Lower leg skin (tissue), 4 donors: ENCODE measurements at regions not wholly inside any gene's neighbourhood (a gene's known extent, or its start where the extent isn't known, plus 50 kb on each side); places are given as distances from the start of the nearest gene placed in this dataset.

Experiments used
- DNase-seq, 2 donors: peaks; one replicate each; pipeline ENCODE4 v3.0.0-alpha.2; 2019; ENCODE audit warnings: low spot score in 2 of 2
- H3K4me3 ChIP-seq: fragments of 200-600 bp; sonication (generic); 2 replicates; pipeline ENCODE4 v1.5.1; 2017; ENCODE audit warnings: mild to moderate bottlenecking, low read depth; ENCODE audit not compliant: poor library complexity, severe bottlenecking
- POLR2A ChIP-seq, 2 donors: fragments of 450-650 bp; IDR thresholded peaks; one replicate each; pipeline ENCODE4 v1.6.1; 2016 to 2017; ENCODE audit warnings: antibody characterized with exemption in 2 of 2, mild to moderate bottlenecking in 1 of 2, moderate library complexity in 1 of 2
- WGBS, 2 donors: methylation state at CpG; one replicate each; pipeline ENCODE4 v1.1.5; 2018; 5-methylcytosine and 5-hydroxymethylcytosine counted together
- intact Hi-C: fragments of 100-400 bp; cut with DNase I; formaldehyde crosslinking; loops from one replicate; pipeline ENCODE4 v1.15.0; 2023; ENCODE audit warnings: low total_unique reads
- TF ChIP-seq, protein P1 (sequence below), 3 donors: fragments of 450-650 bp; IDR thresholded peaks; one replicate each; pipeline ENCODE4 v1.5.1; 2016; ENCODE audit warnings: antibody characterized with exemption in 3 of 3, mild to moderate bottlenecking in 3 of 3, moderate library complexity in 2 of 3

DNA sequence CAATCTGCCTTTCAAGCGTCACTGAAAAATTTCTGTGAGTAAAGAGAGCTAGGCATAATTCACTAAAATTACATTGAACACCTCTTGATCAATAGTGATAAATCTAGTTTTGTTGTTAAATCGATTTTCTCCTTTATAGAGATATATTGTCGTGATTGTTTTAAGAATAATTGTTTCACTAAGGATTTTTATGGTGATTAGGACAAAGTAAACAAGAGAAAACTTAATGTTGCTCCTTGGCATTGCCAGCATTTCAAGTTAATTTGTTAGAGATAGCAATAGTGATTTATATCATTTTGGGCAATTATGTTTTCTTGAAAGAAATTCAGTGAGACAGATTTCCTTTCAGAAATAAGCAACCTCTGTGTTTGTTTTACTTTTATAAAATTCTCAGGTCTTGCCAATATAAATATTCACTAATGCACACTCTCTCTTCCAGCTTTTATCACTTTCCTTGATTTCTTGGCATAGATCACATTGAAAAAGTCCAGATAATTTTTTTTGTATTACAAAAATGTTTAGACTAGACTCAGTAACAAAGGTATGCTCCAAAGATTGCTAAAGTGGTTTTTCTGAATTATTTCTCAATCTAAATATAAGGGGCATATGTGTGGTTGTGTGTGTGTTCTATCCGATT lies 538.7 kb downstream of the TFEC start:
- 69 to 78% methylated on average over 4 of the region's 4 CpGs for WGBS, 2 donors
- TF ChIP-seq, protein P1, sequence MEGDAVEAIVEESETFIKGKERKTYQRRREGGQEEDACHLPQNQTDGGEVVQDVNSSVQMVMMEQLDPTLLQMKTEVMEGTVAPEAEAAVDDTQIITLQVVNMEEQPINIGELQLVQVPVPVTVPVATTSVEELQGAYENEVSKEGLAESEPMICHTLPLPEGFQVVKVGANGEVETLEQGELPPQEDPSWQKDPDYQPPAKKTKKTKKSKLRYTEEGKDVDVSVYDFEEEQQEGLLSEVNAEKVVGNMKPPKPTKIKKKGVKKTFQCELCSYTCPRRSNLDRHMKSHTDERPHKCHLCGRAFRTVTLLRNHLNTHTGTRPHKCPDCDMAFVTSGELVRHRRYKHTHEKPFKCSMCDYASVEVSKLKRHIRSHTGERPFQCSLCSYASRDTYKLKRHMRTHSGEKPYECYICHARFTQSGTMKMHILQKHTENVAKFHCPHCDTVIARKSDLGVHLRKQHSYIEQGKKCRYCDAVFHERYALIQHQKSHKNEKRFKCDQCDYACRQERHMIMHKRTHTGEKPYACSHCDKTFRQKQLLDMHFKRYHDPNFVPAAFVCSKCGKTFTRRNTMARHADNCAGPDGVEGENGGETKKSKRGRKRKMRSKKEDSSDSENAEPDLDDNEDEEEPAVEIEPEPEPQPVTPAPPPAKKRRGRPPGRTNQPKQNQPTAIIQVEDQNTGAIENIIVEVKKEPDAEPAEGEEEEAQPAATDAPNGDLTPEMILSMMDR (IDR thresholded peaks at IDR 0.05): no peak
- no peak for TF ChIP-seq POLR2A (IDR thresholded peaks at IDR 0.05)
- no peak for DNase-seq
- no peak overlapping the region for H3K4me3 ChIP-seq
- intact Hi-C loops: no loop called here

DNA sequence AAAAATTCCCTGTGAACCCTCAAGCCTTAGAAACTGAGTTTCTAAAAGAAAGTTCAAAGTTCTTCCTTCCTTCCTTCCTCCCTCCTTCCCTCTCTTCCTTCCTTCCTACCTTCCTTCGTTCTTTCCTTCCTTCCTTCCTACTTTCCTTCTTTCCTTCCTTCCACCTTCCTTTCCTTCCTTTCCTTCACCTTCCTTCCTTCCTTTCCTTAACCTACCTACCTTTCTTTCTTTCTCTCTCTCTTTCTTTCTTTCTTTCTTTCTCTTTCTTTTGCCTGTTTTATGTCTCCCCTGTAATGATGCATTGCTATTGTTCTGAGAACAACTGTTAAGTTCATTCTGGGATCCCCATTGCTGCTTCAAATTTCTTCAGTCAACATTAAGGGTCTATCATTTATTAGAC lies 551.1 kb downstream of the TFEC start:
- no peak for DNase-seq
- intact Hi-C loops: no loop called here
- TF ChIP-seq, protein P1 (IDR thresholded peaks at IDR 0.05): no peak
- TF ChIP-seq POLR2A (IDR thresholded peaks at IDR 0.05): no peak
- WGBS, 2 donors: 92% methylated on average over 1 of the region's 1 CpG; no CpG with 5 or more reads in 1 of the 2 donors
- no peak overlapping the region for H3K4me3 ChIP-seq

DNA sequence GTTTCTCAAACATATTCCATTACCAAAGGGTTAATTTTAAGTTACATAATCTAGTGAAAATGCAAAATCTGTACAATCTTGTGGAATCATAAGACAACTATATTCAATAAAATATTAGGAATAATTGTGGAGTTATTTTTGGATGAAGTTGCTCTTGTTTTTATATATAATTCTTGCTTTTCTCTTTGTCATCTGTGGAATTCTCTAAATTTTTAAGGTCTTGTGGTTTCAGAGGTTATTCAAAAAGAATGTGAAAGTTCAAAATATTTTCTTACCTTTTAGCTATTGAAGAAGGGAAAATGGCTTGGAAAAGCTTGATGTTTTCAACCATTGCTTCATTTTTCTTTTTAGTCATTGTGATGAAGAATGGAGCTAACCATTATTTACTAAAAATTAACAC lies 552.1 kb downstream of the TFEC start:
- TF ChIP-seq POLR2A (IDR thresholded peaks at IDR 0.05): no peak
- TF ChIP-seq, protein P1 (IDR thresholded peaks at IDR 0.05): no peak
- no peak overlapping the region for H3K4me3 ChIP-seq
- no peak for DNase-seq
- intact Hi-C loops: no loop called here

DNA sequence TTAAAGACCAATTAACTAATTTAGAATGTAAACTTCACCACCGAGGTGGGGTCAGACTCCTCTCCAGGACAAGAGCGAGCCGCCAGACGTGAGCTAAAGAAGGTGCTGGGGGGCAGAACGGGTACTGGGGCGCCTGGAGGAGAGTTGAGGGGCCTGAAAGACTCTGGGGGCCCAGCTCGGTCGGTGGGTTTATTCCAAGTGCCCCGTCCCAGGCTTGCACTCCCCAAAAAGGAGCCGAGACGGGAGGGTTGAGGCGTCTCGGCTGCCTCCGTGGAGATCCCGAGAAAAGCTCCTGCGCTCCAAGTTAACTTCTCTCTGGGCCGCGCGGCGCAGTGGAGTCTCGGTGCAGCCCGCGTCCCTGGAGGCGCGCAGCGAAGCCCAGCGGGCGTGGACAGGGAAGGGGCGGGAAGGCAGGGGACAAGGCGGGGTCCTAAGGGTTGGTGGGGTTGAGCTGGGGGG lies 553.3 kb downstream of the TFEC start:
- TF ChIP-seq, protein P1 (IDR thresholded peaks at IDR 0.05): no peak
- no peak for TF ChIP-seq POLR2A (IDR thresholded peaks at IDR 0.05)
- no peak for DNase-seq
- intact Hi-C loops: no loop called here
- H3K4me3 ChIP-seq: no peak overlapping the region
- 4 to 6% methylated on average over 28 to 30 of the region's 30 CpGs for WGBS, 2 donors

DNA sequence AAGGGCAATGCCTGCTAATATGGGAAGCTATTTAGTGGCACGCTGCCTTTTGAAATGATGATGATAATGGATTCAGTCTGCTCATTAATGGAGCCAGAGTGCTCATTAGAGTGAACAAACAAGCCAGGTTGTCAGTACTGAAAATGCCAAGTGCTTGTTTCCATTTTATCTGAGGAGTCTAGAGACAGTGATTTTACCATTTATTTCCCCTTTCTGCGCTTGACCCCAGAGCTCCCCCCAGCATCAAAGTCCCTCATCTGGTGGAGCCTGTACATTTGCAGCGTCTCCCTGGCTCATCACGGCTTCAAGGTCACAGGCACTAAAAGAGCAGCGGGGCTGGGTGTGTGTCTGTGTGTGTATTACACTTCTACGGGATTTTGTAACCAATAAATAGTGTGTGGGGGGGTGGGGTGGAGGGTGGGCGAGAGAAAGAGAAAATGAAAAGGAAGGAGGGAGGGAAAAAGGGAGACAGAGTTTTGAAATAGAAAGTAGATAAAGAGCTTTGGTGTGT lies 553.8 kb downstream of the TFEC start:
- DNase-seq: no peak
- no peak overlapping the region for H3K4me3 ChIP-seq
- TF ChIP-seq POLR2A (IDR thresholded peaks at IDR 0.05): no peak
- TF ChIP-seq, protein P1 (IDR thresholded peaks at IDR 0.05): no peak
- 21 to 34% methylated on average over 7 of the region's 7 CpGs for WGBS, 2 donors
- intact Hi-C loops: no loop called here
